ENCODE measurements at regions not wholly inside any gene's neighbourhood (a gene's known extent, or its start where the extent isn't known, plus 50 kb on each side); places are given as distances from the start of the nearest gene placed in this dataset.

DNA sequence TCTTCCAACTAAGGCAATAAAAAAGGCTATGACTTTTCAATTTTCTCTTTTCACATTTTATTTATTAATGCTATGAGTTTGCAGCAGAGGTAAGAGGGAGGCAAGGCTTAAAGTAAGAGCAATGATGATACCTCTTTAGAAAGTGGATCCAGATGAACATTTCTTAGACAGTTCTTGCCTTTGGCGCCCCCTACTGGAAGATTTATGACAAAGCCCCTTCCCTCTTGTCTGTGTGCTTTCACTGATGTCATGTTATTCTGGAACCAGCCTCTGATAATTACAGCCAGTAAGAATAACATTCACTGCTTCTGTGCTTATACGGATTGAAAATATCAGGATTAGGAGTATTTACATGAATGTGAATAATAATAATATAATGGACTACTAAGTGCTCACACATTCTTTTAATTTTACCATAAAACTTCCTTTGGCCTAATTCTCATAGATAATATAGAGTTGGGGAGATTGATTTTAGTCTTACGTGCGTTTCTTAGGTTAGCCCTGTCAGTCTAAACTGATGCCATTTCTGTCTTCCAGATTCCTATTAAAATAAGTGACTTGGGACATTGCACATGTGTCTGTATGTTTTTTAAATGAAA lies 1929.9 kb upstream of the SEL1L start:
- no peak overlapping the region for H3K27ac ChIP-seq (ENCODE audit: low read length)
- H3K27me3 ChIP-seq (ENCODE audit: control insufficient read depth in 1 of 2, insufficient read depth in 2 of 2, low read length in 2 of 2): no peaks in the 10 kb centered on the region
- H3K4me1 ChIP-seq (ENCODE audit: control insufficient read depth, insufficient read depth, low read length): no peaks in the 10 kb centered on the region
- no peaks in the 10 kb centered on the region for H3K9me3 ChIP-seq (ENCODE audit: control insufficient read depth in 2 of 2, low read length in 2 of 2)
- H3K4me3 ChIP-seq (ENCODE audit: low read length in 2 of 2): no peak overlapping the region
- no peaks in the 10 kb centered on the region for H3K36me3 ChIP-seq (ENCODE audit: control insufficient read depth in 2 of 2, insufficient read depth in 2 of 2, low read length in 2 of 2)
- H3K9ac ChIP-seq (ENCODE audit: low read length in 2 of 2): no peak overlapping the region

DNA sequence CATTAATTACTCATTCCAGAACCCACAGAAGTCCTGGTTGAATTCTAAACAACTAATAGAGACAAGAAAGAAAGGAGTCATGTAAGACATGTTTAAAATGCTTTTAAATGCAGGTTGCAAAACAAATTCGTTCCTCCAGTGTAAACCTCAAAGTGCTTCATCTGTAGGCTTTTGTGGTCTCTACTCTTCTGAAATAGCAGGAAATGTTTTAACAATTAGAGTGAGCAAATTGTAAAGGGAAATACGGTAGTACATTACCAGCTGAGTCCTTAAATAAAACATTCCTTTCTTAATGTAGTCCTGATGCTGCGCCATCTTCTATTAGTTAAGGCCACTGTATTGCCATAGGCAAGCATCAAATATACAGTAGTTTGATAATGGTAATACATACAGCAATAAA lies 1934.2 kb upstream of the SEL1L start:
- Histone ChIP-seq H3K36me3 (ENCODE audit: control insufficient read depth in 2 of 2, insufficient read depth in 2 of 2, low read length in 2 of 2) (no peaks in the 10 kb centered on the region), H3K27me3 (ENCODE audit: control insufficient read depth in 1 of 2, insufficient read depth in 2 of 2, low read length in 2 of 2) (no peaks in the 10 kb centered on the region), H3K4me3 (ENCODE audit: low read length in 2 of 2) (no peak overlapping the region), H3K9me3 (ENCODE audit: control insufficient read depth in 2 of 2, low read length in 2 of 2) (no peaks in the 10 kb centered on the region), H3K9ac (ENCODE audit: low read length in 2 of 2) (no peak overlapping the region), H3K4me1 (ENCODE audit: control insufficient read depth, insufficient read depth, low read length) (no peaks in the 10 kb centered on the region), H3K27ac (ENCODE audit: low read length) (no peak overlapping the region)

DNA sequence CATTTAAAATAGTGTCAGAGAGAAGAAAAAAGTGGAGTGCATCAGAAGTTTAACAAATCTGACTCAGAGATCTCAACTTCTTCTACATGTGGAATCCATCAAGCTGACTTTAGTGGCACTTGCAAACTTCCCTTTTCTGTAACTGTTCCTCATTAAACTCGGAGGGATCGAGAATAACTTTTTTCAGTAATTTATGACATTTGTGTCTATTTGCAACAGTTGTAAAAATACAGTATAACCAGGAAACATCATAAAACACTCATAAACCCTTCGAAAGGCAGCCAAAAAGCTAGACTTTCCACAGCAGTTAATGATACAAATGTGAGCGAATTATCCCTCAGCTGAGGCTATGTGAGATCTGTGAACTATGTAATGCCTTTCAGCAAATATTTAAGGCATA lies 1936.8 kb upstream of the SEL1L start:
- Histone ChIP-seq H3K4me1 (ENCODE audit: control insufficient read depth, insufficient read depth, low read length) (no peaks in the 10 kb centered on the region), H3K9me3 (ENCODE audit: control insufficient read depth in 2 of 2, low read length in 2 of 2) (no peaks in the 10 kb centered on the region)

DNA sequence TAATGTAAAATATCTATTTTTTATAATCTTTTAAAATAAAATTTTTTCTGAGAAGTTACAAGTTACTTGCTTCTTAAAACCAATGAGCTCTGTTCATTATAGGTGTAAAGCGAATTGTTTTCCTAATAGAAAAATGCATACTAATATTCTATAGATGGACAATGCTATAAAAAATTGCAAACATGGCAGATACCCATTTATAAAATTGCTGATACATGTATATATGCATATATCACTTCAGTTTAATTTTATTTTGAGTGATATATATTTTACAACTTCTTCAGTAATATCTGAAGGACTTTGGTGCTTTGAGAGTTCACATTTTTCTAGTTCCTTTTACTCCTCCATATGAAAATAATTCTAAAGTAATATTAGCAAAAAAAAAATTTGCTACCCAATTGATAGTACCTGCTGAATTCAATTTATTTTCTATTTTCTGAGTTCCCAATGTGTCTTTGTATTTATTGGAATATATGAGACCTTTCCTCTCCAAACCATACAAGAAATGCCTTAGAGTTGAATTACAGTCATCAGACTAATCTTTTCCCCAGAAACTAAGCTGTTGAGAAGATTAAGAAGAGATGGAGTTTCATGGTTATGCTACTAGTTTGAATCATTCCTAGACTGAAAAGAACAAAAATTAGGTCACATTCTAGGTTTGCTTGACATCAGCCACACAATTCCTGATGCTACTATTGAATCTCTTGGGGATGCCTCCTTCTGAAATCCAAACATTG lies 1937.5 kb upstream of the SEL1L start:
- Histone ChIP-seq H3K4me1 (ENCODE audit: control insufficient read depth, insufficient read depth, low read length) (no peaks in the 10 kb centered on the region), H3K9ac (ENCODE audit: low read length in 2 of 2) (no peak overlapping the region), H3K27me3 (ENCODE audit: control insufficient read depth in 1 of 2, insufficient read depth in 2 of 2, low read length in 2 of 2) (no peaks in the 10 kb centered on the region), H3K36me3 (ENCODE audit: control insufficient read depth in 2 of 2, insufficient read depth in 2 of 2, low read length in 2 of 2) (no peaks in the 10 kb centered on the region), H3K27ac (ENCODE audit: low read length) (no peak overlapping the region), H3K9me3 (ENCODE audit: control insufficient read depth in 2 of 2, low read length in 2 of 2) (no peaks in the 10 kb centered on the region), H3K4me3 (ENCODE audit: low read length in 2 of 2) (no peak overlapping the region)

More for the DNA sequence above, 1936.8 kb upstream of the SEL1L start:
- Histone ChIP-seq H3K27ac (ENCODE audit: low read length) (no peak overlapping the region), H3K36me3 (ENCODE audit: control insufficient read depth in 2 of 2, insufficient read depth in 2 of 2, low read length in 2 of 2) (no peaks in the 10 kb centered on the region), H3K27me3 (ENCODE audit: control insufficient read depth in 1 of 2, insufficient read depth in 2 of 2, low read length in 2 of 2) (no peaks in the 10 kb centered on the region), H3K4me3 (ENCODE audit: low read length in 2 of 2) (no peak overlapping the region), H3K9ac (ENCODE audit: low read length in 2 of 2) (no peak overlapping the region)

DNA sequence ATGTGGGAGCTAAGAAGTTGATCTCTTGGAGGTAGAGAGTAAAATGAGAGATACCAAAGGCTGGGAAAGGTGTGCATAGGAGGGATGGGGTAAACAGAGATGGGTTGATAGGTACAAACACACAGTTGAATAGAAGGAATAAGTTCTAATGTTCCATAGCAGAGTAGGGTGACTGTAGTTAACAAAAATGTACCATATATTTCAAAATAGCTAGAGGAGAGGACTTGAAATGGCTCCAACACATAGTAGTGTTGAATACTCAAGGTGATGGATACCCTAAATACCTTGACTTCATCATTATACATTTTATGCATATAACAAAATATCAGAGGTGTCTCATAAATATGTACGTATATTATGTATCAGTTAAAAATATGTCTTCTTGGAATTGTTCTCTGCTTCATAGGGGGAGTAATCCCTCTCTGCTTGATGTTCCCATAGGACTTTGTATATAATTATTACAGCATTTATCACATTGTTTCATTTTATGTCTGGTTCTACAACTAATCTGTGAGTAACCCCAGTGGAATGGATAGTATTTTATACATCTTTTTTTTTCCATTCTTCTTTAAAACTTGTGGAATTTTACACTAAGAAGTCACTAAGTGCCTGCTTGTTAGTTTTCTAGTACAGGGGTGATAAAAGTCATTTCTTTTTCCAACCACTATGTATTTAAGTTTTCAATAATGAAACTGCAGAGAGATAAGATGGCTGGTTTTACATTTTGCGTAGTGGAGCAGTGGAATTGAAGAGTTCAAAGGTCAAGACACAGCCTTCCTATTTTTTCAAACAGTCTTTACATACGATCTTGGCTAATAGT lies 1940.0 kb upstream of the SEL1L start:
- no peak overlapping the region for H3K27ac ChIP-seq (ENCODE audit: low read length)
- H3K9ac ChIP-seq (ENCODE audit: low read length in 2 of 2): no peak overlapping the region
- H3K27me3 ChIP-seq (ENCODE audit: control insufficient read depth in 1 of 2, insufficient read depth in 2 of 2, low read length in 2 of 2): no peaks in the 10 kb centered on the region
- no peaks in the 10 kb centered on the region for H3K9me3 ChIP-seq (ENCODE audit: control insufficient read depth in 2 of 2, low read length in 2 of 2)
- no peaks in the 10 kb centered on the region for H3K36me3 ChIP-seq (ENCODE audit: control insufficient read depth in 2 of 2, insufficient read depth in 2 of 2, low read length in 2 of 2)
- H3K4me3 ChIP-seq (ENCODE audit: low read length in 2 of 2): no peak overlapping the region
- H3K4me1 ChIP-seq (ENCODE audit: control insufficient read depth, insufficient read depth, low read length): no peaks in the 10 kb centered on the region

DNA sequence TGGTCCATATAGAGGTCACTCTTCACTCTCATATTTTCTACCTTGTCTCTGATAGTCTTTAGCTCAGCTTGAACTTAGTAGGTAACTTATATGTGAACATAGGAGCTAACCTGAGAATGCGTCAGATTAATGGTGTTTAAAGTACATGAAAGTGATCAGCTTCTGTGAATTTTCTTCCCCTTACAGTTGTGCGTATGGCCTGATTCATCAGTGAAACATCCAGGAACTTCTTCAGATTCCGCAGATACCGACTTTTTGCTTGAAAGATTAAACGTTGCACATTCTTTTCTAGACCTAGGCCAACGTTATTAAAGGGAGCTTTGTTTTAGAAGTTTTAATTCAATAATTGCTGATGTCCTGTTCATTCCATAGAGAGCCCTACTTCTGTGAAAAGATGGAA lies 1945.1 kb upstream of the SEL1L start:
- Histone ChIP-seq H3K27ac (ENCODE audit: low read length) (no peak overlapping the region), H3K9ac (ENCODE audit: low read length in 2 of 2) (no peak overlapping the region), H3K9me3 (ENCODE audit: control insufficient read depth in 2 of 2, low read length in 2 of 2) (no peaks in the 10 kb centered on the region), H3K4me1 (ENCODE audit: control insufficient read depth, insufficient read depth, low read length) (no peaks in the 10 kb centered on the region), H3K27me3 (ENCODE audit: control insufficient read depth in 1 of 2, insufficient read depth in 2 of 2, low read length in 2 of 2) (no peaks in the 10 kb centered on the region), H3K4me3 (ENCODE audit: low read length in 2 of 2) (no peak overlapping the region), H3K36me3 (ENCODE audit: control insufficient read depth in 2 of 2, insufficient read depth in 2 of 2, low read length in 2 of 2) (no peaks in the 10 kb centered on the region)

DNA sequence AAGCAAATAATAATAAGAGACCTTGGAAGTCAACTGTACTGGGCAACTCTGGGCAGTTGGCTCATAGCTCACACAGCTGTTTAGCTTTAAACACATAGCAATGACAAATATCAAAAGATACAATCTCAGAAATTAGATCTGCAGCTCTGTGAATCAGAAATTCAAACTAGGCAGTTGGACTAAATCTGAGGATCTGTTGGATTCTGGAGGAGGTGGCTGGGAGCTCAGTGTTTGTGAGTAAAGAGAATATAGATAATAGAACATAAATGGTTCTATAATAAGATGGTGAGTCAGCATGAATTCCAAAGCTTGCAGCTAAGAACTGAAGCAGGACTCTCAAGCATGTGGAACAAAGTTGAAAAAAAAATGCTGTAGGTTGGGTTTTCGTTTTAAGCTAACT lies 1949.4 kb upstream of the SEL1L start:
- no peak overlapping the region for H3K4me3 ChIP-seq (ENCODE audit: low read length in 2 of 2)
- no peaks in the 10 kb centered on the region for H3K36me3 ChIP-seq (ENCODE audit: control insufficient read depth in 2 of 2, insufficient read depth in 2 of 2, low read length in 2 of 2)

DNA sequence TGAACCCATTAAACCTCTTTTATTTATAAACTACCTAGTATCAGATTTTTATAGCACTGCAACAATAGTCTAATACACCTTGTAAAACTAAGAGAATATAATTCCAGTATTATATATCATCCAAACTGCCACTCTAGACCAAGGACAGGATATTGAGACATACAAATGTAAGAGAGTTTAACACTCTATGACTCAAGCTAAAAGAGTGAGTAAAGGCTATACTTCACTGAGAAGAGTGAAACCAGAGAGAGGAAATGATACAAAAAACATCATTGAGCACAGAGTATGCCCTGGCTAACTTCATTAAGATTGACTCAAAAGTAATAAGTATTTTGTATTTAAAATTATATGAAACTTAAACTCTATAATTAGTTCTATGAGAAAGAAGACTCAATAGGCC lies 1951.9 kb upstream of the SEL1L start:
- H3K27ac ChIP-seq (ENCODE audit: low read length): no peak overlapping the region
- no peak overlapping the region for H3K9ac ChIP-seq (ENCODE audit: low read length in 2 of 2)
- H3K27me3 ChIP-seq (ENCODE audit: control insufficient read depth in 1 of 2, insufficient read depth in 2 of 2, low read length in 2 of 2): no peaks in the 10 kb centered on the region
- H3K9me3 ChIP-seq (ENCODE audit: control insufficient read depth in 2 of 2, low read length in 2 of 2): no peaks in the 10 kb centered on the region
- H3K36me3 ChIP-seq (ENCODE audit: control insufficient read depth in 2 of 2, insufficient read depth in 2 of 2, low read length in 2 of 2): no peaks in the 10 kb centered on the region
- H3K4me1 ChIP-seq (ENCODE audit: control insufficient read depth, insufficient read depth, low read length): no peaks in the 10 kb centered on the region
- H3K4me3 ChIP-seq (ENCODE audit: low read length in 2 of 2): no peak overlapping the region

More for the DNA sequence above, 1949.4 kb upstream of the SEL1L start:
- H3K9ac ChIP-seq (ENCODE audit: low read length in 2 of 2): no peak overlapping the region
- H3K9me3 ChIP-seq (ENCODE audit: control insufficient read depth in 2 of 2, low read length in 2 of 2): no peaks in the 10 kb centered on the region
- no peak overlapping the region for H3K27ac ChIP-seq (ENCODE audit: low read length)
- no peaks in the 10 kb centered on the region for H3K27me3 ChIP-seq (ENCODE audit: control insufficient read depth in 1 of 2, insufficient read depth in 2 of 2, low read length in 2 of 2)
- no peaks in the 10 kb centered on the region for H3K4me1 ChIP-seq (ENCODE audit: control insufficient read depth, insufficient read depth, low read length)

DNA sequence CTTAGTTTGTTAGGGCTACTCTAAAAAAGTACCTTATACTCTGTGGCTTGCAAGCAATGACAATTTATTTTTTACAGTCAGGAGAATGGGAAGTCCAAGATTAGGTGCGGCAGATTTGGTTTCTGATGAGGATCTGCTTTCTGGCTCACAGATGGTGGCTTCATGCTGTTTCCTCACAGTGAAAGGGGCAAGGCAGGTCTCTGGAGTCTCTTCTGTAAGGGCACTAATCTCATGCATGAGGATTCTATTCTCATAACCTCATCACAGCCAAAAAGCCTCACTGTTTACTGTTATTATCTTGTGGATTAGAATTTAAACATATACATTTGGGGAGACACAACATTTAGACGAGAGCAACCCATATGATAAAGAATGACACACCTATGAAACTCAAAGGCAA lies 1957.4 kb upstream of the SEL1L start:
- Histone ChIP-seq H3K4me1 (ENCODE audit: control insufficient read depth, insufficient read depth, low read length) (no peaks in the 10 kb centered on the region), H3K4me3 (ENCODE audit: low read length in 2 of 2) (no peak overlapping the region), H3K9me3 (ENCODE audit: control insufficient read depth in 2 of 2, low read length in 2 of 2) (no peaks in the 10 kb centered on the region), H3K27ac (ENCODE audit: low read length) (no peak overlapping the region), H3K9ac (ENCODE audit: low read length in 2 of 2) (no peak overlapping the region), H3K36me3 (ENCODE audit: control insufficient read depth in 2 of 2, insufficient read depth in 2 of 2, low read length in 2 of 2) (no peaks in the 10 kb centered on the region), H3K27me3 (ENCODE audit: control insufficient read depth in 1 of 2, insufficient read depth in 2 of 2, low read length in 2 of 2) (no peaks in the 10 kb centered on the region)

DNA sequence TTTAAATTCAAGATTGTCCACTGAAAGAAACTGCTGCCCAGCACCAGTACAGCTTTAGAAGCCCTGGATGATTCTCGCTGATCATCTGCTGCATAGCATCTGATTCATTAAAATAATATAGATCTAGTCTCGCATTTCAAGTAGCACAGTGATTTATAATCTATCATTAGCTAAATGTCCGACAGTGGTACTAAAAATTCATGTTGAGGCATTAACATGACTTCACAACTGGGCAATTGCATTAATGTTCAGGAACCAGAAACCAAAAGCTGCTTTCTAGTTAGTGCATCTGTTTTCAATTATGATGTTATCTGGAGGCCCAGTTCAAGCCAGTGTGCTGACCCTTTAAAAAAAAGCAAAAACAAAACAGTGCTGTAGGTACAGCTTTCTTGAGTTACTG lies 1987.2 kb upstream of the SEL1L start:
- Histone ChIP-seq H3K4me1 (ENCODE audit: control insufficient read depth, insufficient read depth, low read length) (no peaks in the 10 kb centered on the region), H3K27me3 (ENCODE audit: control insufficient read depth in 1 of 2, insufficient read depth in 2 of 2, low read length in 2 of 2) (no peaks in the 10 kb centered on the region), H3K36me3 (ENCODE audit: control insufficient read depth in 2 of 2, insufficient read depth in 2 of 2, low read length in 2 of 2) (no peaks in the 10 kb centered on the region), H3K27ac (ENCODE audit: low read length) (no peak overlapping the region), H3K4me3 (ENCODE audit: low read length in 2 of 2) (no peak overlapping the region), H3K9me3 (ENCODE audit: control insufficient read depth in 2 of 2, low read length in 2 of 2) (no peaks in the 10 kb centered on the region), H3K9ac (ENCODE audit: low read length in 2 of 2) (no peak overlapping the region)

DNA sequence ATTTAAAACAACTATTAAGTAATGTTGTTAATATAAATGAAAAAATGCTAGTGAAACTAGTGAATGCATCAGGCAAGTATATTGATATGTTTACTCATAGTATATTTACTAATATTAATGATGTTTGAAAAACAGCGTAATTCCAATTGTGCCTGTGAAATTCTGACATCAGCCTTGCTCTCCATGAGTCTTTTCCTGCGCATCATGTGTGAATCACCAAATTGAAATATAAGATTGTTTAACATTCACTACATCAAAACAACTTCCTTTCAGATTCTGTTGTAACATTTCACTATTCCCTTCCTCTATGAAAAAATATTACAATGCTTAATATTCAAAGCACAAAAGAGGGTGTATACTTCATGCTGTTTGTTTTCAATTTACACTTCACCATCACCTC lies 1995.9 kb upstream of the SEL1L start:
- Histone ChIP-seq H3K4me3 (ENCODE audit: low read length in 2 of 2) (no peak overlapping the region), H3K9me3 (ENCODE audit: control insufficient read depth in 2 of 2, low read length in 2 of 2) (no peaks in the 10 kb centered on the region), H3K36me3 (ENCODE audit: control insufficient read depth in 2 of 2, insufficient read depth in 2 of 2, low read length in 2 of 2) (no peaks in the 10 kb centered on the region), H3K27ac (ENCODE audit: low read length) (no peak overlapping the region), H3K4me1 (ENCODE audit: control insufficient read depth, insufficient read depth, low read length) (no peaks in the 10 kb centered on the region), H3K27me3 (ENCODE audit: control insufficient read depth in 1 of 2, insufficient read depth in 2 of 2, low read length in 2 of 2) (no peaks in the 10 kb centered on the region), H3K9ac (ENCODE audit: low read length in 2 of 2) (no peak overlapping the region)
